GM19240 (cell line): ENCODE measurements at regions not wholly inside any gene's neighbourhood (a gene's known extent, or its start where the extent isn't known, plus 50 kb on each side); places are given as distances from the start of the nearest gene placed in this dataset.
"Not testable (repeated sequence)": the region's sequence is repeated elsewhere in the genome, so short reads cannot be mapped to it uniquely, and the experiment has no call there.

Experiments
- DNase-seq: peaks from one replicate; pipeline ENCODE4 v3.0.0; 2011; ENCODE audit warnings: low spot score; ENCODE audit not compliant: insufficient read length

DNA sequence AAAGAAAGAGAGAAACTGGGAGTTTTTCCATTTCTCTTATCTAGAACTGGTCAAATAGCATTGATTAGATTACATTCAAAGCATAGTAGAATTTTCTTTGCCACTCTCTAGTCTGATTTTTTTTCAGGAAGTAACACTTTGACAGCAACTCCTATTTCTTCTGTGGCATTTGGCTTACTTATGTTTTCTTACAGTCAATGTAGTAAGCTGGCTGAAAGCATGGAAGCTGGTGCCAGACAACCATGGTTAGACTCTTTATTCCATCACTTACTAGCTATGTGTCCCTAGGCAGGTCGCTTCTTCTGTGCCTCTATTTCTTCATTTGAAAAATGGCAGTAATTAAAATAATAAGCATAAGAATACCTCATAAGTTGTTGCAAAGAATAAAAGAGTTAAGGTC lies 54.2 kb upstream of the OPRM1 start:
- DNase-seq = no peak

DNA sequence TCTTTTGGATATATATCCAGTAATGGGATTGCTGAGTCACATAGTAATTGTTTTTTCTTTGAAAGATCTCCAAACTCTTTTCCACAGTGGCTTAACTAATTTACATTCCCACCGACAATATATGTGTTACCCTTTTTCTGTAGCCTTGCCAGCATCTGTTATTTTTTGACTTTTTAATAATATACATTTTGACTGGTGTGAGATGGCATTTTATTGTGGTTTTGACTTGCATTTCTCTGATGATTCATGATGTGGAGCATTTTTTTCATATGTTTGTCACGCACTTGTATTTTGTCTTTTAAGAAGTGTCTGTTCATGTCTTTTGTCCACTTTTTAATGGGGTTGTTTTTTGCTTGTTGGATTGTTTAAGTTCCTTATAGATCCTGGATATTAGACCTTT lies 58.9 kb upstream of the OPRM1 start:
- DNase-seq = no peak

GRCh38 chr6:153978911-153979548 lies 60.0 kb upstream of the OPRM1 start:
- DNase-seq = not testable (repeated sequence)

DNA sequence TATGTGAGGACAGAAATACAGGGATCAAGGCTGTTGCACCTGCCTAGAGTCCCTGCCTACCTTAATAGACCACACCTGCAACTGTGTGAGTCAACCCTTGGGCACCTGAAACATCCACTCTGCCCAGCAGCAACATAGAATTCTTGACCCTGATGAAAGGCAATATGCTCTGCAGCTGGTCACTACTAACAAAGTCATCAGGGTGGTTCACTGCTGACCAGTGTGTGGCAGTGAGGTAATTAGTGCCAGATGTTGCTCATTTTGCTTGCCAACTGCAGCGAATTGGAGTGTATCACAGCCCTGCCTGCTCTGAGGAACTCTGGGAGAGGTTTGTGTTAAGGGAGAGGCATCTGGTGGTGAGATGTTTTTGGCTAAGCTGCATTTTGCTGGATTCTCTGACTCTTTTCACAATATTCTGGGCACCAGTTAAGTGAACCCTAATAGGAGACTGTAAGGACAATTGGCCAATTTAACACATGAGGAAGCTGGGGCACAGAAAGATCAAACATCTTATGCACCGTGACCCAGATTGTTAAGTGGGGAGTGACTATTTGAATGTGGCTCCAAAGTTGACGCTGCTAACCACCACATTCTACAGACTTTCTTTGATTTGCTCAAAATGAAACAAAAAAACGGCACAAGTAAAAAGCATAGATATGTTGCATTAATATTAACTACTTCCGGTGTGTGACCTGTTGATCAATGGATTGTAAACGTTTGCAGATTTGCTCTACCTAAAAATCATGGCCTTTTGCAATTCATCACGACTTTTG lies 61.9 kb upstream of the OPRM1 start:
- DNase-seq = no peak

GRCh38 chr6:153966001-153966400 lies 73.0 kb upstream of the OPRM1 start:
- DNase-seq = no peak

DNA sequence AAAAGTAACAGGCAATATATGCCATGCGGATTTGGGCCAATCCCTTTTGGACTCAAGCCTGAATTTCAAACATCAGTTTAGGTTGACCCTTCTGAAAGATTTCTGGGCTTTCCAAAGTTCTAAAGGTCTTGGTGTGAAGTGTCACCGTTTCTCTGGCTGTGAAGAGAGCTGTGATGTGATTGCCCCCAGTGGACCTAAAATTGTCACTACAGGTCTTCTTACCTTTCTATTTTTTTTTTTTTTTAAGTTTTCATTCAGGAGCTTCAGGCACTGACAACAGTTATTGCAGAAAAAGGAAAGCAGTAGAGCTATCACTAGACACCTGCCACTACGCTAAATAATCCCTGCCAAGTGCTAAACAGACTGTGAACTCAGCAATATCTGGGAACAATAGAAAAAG lies 75.7 kb upstream of the OPRM1 start:
- no peak for DNase-seq

DNA sequence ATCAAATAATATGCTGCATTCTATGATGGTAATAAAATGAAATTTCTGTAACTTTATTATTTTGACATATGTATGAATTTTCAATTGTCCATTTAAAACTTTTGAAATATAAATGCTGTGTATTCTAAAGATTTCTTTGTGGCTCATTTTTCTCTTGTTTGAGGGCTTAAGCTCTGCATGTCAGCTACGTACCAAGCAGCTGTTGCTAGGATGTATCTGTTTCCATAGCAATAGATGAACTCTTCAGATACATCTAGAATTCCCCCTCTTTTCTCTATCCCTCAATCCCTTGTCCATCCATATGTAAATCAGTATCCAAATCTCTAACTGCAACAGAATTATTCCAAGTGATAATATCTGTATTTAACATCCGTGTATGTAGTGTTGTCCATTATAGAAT lies 76.5 kb upstream of the OPRM1 start:
- no peak for DNase-seq

DNA sequence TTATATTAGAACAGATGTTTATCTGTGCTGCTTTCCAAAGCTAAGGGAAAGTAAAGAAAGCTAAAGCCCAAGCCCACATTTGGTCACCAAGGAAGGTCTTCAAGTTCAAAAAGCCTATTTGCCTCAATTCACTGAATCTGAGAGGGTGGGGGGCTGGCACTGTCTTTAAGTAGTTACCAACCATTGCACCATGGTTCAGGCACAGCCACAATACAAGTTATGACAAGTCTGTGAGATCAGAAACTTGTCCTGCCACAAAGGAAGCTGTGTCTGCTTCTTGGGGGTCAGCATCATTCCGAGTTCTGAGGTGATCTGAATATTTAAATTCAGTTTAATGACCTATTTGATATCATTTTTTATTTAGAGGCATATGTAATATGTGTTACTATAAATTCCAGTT lies 78.3 kb upstream of the OPRM1 start:
- no peak for DNase-seq

DNA sequence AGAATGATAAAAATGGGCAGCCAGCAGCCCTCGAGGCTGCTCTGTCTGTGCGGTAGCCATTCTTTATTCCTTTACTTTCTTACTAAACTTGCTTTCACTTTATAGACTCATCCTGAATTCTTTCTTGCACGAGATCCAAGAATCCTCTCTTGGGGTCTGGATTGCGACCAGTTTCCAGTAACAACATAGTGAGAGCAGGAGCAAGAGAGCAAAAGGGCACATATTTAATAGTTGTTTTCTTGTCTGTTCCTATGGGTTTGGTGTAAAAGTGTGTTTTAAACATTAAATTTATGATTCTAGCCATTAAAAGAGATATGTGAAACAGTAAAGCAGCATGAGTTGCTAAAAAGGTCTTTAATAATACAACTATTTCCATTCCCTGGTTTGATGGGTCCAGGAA lies 78.8 kb upstream of the OPRM1 start:
- DNase-seq = no peak

- no peak for DNase-seq
These were observed 79.8 kb upstream of the OPRM1 start for GRCh38 chr6:153959276-153959675.

DNA sequence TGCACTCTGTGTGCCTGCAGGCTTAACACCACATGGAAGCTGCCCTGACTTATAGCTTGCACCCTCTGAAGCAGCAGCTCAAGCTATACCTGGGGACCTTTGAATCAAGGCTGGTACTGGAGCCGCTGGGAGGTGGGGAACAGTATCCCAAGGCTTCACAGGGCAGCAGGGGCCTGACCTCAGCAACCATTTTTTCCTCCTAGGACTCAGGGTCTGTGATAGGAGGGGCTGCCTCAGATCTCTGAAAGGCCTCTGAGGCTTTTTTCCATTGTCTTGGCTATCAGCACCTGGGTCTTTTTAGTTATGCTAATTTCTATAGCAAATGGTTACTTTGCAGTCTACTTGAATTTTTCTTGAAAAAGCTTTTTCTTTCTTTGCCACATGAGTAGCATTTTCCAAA lies 80.2 kb upstream of the OPRM1 start:
- DNase-seq = no peak

GRCh38 chr6:153957394-153957793 lies 81.6 kb upstream of the OPRM1 start:
- no peak for DNase-seq

DNA sequence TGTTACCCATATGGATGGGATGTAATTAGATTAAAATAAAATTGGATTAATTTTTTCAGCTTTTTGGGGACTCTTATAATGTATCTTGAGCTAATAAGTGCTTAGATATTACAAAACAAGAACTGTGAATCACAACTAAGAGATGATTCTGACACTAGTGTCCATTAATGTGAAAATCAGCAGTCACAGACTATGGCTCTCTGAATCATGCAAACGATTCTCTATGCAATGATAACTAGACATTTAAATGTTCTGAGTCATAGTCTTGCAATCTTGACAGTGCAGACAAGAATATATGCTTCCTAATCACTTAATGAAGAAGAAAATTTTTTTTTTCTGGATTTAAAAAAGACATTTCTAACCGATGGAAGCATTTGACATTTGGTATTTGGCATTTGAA lies 82.2 kb upstream of the OPRM1 start:
- DNase-seq = no peak

DNA sequence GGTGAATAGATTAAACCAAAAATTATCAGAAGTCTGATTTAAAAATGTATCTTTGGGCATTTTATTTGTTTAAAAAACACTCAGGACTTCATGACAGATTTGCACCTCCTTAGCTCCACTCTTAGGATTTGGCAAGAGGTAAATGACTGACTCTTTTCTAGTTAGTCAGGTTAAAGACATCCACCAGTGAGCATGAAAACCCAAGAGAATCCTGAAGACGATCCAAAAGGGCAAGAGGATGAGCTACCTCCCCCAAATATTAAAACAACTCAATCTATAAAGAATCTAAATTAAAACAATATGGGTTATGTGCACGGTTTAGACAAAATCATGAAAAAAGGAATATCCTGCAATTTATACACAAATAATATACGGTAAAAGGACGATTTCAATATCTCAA lies 89.4 kb upstream of the OPRM1 start:
- DNase-seq = no peak

DNA sequence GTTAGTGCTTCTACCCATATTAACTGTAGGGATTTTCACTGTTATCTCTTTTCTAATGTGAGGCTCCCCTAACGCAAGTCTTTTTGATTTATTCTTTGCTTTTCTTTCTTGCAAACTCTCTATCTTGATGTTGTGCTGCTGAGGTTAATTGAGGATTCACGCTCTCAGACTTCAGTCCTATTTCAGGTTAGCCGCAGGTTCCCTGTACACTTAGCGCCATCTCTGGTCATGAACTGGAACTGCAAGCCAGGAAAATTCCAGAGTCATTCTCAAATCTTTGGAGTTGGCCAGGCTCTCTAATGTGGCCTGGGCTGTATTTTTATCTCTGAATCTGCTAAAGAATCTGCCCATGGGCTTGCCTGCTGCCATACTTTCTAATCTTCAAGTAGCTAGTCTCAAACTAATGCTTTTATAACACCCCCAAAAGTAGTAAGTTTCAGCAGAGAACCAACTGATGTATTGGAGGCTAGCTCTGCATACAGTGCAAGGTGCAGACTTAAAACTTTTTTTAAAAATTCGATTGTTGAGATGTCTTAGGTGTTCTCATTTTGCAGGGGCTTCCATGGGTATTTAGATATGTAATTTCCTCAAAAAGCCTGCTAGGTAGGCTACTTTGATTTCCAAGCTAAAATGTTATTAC lies 91.1 kb upstream of the OPRM1 start:
- no peak for DNase-seq

DNA sequence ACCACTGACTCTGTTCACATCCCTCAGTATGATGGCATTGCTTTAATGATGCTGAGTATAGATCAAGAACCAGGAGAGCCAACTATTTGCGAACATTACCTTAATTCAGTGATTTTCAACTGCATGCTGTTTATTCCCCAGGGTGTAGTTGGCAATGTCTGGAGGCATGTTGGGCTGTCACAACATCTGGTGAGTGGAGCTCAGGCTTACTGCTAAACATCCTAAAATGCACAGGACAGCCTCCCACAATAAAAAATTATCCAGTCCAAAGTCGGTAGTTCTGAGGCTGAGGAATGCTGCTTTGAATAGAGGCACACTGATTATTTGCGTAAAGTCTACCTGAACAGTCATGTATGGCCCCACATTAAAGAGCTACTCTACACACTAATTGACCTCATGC lies 94.8 kb upstream of the OPRM1 start:
- no peak for DNase-seq

GRCh38 chr6:153942361-153942760 lies 96.7 kb upstream of the OPRM1 start:
- no peak for DNase-seq

DNA sequence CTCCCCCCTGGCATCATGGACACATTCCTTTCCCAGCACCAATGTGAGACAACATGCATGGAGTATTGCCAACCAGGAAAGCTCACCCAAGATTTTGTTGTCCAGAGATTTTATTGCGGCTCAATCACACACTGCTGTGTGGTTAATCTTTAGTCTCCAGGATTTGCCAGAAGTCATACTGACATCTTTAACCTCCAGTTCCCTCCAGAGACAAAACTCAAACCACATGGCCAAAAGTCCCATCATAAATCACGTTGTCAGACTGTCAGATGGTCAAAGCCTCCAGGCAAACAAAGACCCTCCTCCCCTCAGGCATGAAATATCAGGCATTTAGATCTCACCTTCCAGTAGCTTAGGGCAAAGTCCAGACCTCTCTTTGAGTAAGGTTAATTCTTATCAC lies 97.3 kb upstream of the OPRM1 start:
- DNase-seq = no peak

DNA sequence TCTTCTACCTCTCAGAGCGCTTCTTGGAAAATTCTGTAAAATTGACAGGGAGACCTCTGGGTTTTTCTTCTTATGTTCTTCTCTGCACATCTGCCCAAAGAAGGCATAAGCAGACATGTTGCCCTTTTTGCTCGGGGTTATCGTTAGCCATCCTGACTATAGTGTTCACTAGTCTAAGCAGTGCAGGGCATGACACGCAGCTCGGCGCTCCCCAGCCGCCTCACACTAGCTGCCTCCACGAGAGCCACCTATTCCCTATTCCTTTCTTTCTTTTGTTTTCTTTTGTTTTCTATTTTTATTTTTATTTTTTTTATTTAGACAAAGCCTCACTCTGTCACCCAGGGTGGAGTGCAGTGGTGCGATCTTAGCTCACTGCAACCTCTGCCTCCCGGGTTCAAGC lies 100.2 kb upstream of the OPRM1 start:
- no peak for DNase-seq

DNA sequence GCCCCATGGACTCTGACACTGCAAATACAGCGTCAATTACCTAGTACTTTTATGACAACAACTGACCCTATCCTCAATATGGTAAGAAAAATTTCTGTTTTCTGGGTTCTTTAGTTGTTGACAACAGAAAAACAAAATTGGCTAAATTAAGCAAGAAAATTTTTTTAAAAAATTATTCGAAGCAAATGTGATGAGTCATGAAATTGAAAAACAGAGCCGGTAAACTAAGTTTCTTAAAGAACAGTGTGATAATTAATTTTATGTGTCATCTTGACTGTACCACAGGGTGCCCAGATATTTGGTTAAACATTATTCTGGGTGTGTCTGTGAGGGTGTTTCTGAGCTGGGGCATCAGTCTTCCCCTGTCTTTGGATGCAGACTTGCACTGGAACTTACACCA lies 107.6 kb upstream of the OPRM1 start:
- DNase-seq = no peak

DNA sequence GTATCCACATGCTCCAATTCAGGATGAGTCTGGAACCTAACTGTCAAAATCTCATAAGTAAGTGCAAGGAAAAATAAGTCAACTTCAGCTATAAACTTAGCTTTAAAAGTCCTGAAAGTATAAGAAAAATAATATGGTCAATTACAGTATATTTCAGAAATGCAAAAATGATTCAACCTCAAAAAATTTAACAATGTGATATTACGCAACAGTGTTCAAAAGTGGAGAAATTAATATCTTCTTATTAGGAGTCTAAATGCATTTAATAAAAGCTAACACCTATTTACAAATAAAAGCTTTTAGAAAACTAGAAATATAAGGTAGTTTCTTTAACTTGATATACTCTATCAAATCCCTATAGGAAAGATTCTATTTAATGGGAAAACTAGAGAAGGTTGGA lies 111.2 kb upstream of the OPRM1 start:
- no peak for DNase-seq

DNA sequence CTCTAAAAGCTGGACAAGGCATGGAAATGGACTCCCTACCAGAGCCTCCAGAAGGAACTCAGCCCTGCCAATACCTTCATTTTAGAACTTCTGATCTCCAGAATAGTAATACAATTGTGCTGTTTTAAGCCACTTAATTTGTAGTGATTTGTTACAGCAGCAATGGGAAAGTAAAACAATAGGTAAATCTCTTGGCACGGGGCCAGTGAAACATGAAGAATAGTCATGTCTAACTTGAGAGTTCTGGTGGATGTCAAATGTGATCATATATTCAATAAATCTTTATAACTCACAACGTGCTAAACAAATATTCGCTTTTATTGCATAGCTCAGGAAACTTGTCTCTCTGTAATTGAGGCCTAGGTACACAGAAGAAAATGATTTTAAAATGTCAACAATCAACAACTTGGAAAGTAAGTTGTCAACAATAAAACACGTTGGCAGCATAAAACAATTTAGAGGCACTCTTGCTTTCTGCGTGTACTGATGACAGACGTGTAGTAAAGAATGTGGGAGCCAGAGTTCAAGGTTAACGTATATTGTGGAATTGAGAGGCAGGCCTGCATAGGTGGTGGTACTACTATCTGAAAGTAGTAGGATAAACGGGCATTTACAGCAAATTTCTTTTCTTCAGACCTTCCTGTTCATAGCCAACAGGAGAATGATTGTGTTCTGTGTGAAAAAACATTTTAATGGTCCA lies 140.5 kb upstream of the OPRM1 start:
- no peak for DNase-seq
